ENCODE measurements at regions not wholly inside any gene's neighbourhood (a gene's known extent, or its start where the extent isn't known, plus 50 kb on each side); places are given as distances from the start of the nearest gene placed in this dataset.

DNA sequence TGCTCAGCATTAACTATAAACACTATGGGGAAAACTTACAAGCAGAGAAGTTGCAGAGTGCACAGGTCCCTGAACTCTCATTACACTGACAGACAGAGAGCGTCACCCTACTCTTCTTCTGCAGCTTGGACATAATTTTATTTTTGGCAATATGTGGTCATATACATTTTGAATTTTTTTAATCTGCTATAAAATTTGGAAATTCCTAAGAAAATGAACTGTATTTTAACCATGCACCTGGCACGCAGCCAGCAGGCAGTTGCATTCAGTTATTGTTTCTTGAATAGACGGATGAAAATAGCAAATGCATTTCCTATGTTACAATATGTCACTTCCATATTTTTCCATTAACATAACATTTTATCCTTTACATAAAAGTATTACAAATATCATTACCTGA is 100.2 kb downstream of the SLC25A46 start (continued):
- no peak for TF ChIP-seq CEBPB (IDR thresholded peaks at IDR 0.05; ENCODE audit: low read depth, low read length)
- TF ChIP-seq, protein P1, sequence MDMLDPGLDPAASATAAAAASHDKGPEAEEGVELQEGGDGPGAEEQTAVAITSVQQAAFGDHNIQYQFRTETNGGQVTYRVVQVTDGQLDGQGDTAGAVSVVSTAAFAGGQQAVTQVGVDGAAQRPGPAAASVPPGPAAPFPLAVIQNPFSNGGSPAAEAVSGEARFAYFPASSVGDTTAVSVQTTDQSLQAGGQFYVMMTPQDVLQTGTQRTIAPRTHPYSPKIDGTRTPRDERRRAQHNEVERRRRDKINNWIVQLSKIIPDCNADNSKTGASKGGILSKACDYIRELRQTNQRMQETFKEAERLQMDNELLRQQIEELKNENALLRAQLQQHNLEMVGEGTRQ (IDR thresholded peaks at IDR 0.05; ENCODE audit: low read length) = no peak
- no peak for TF ChIP-seq POLR2AphosphoS5 (IDR thresholded peaks at IDR 0.05; ENCODE audit: low read depth, low read length)
- TF ChIP-seq, protein P2, sequence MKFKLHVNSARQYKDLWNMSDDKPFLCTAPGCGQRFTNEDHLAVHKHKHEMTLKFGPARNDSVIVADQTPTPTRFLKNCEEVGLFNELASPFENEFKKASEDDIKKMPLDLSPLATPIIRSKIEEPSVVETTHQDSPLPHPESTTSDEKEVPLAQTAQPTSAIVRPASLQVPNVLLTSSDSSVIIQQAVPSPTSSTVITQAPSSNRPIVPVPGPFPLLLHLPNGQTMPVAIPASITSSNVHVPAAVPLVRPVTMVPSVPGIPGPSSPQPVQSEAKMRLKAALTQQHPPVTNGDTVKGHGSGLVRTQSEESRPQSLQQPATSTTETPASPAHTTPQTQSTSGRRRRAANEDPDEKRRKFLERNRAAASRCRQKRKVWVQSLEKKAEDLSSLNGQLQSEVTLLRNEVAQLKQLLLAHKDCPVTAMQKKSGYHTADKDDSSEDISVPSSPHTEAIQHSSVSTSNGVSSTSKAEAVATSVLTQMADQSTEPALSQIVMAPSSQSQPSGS (IDR thresholded peaks at IDR 0.05; ENCODE audit: low read length) = no peak
- TF ChIP-seq SRF (IDR thresholded peaks at IDR 0.05; ENCODE audit: low read depth, low read length) = no peak
